PFSK-1 (cell line): ENCODE measurements at regions not wholly inside any gene's neighbourhood (a gene's known extent, or its start where the extent isn't known, plus 50 kb on each side); places are given as distances from the start of the nearest gene placed in this dataset.

Experiments used
- FOXP2 ChIP-seq: optimal IDR thresholded peaks from 2 replicates; pipeline ENCODE3; 2011; ENCODE audit warnings: borderline replicate concordance, control low read depth, inconsistent platforms; ENCODE audit not compliant: insufficient read depth; ENCODE audit errors: extremely low read length, extremely low read depth
- POLR2AphosphoS5 ChIP-seq: IDR thresholded peaks from 2 replicates; pipeline ENCODE4 v1.6.1; 2012; ENCODE audit warnings: low read depth, mild to moderate bottlenecking, control low read depth, low read length, moderate library complexity
- REST ChIP-seq, 2 experiments: IDR thresholded peaks; 2 replicates each; pipeline versions ENCODE4 v1.6.1 to v1.8.0; 2011 to 2012; ENCODE audit warnings: low read depth in 2 of 2, low read length in 2 of 2, control low read depth in 1 of 2, inconsistent platforms in 1 of 2, mild to moderate bottlenecking in 1 of 2, moderate library complexity in 1 of 2; ENCODE audit not compliant: insufficient read depth in 1 of 2
- SIN3A ChIP-seq: IDR thresholded peaks from 2 replicates; pipeline ENCODE4 v1.6.1; 2012; ENCODE audit warnings: mild to moderate bottlenecking, low read length, moderate library complexity, borderline replicate concordance; ENCODE audit not compliant: insufficient read depth
- TAF1 ChIP-seq: IDR thresholded peaks from 2 replicates; pipeline ENCODE4 v1.6.1; 2012; ENCODE audit warnings: low read length, control low read depth, borderline replicate concordance; ENCODE audit not compliant: insufficient read depth

GRCh38 chr10:83427101-83427500 is 712.2 kb upstream of the GHITM start:
- no peak for TF ChIP-seq FOXP2
- no peak for TF ChIP-seq REST (IDR thresholded peaks at IDR 0.05; ENCODE audit: insufficient read depth in 1 of 2, low read depth in 2 of 2, low read length in 2 of 2)
- TF ChIP-seq POLR2AphosphoS5, result no peak
- no peak for TF ChIP-seq SIN3A
- no peak for TF ChIP-seq TAF1

- TF ChIP-seq SIN3A (no peak), TAF1 (no peak), REST (IDR thresholded peaks at IDR 0.05; ENCODE audit: insufficient read depth in 1 of 2, low read depth in 2 of 2, low read length in 2 of 2) (no peak), POLR2AphosphoS5 (no peak), FOXP2 (no peak)
Observed at GRCh38 chr10:83432261-83433045, 706.9 kb upstream of the GHITM start.

- TF ChIP-seq FOXP2, result no peak
- no peak for TF ChIP-seq TAF1
- TF ChIP-seq SIN3A, result no peak
- no peak for TF ChIP-seq REST (IDR thresholded peaks at IDR 0.05; ENCODE audit: insufficient read depth in 1 of 2, low read depth in 2 of 2, low read length in 2 of 2)
- no peak for TF ChIP-seq POLR2AphosphoS5
Observed at GRCh38 chr10:83433705-83434104, 705.6 kb upstream of the GHITM start.

- TF ChIP-seq FOXP2 (no peak), SIN3A (no peak), POLR2AphosphoS5 (no peak), REST (IDR thresholded peaks at IDR 0.05; ENCODE audit: insufficient read depth in 1 of 2, low read depth in 2 of 2, low read length in 2 of 2) (no peak), TAF1 (no peak)
Observed at GRCh38 chr10:83448013-83448412, 691.3 kb upstream of the GHITM start.
